DOHH2 (cell line): ENCODE measurements at regions not wholly inside any gene's neighbourhood (a gene's known extent, or its start where the extent isn't known, plus 50 kb on each side); places are given as distances from the start of the nearest gene placed in this dataset.
"Not testable (repeated sequence)": the region's sequence is repeated elsewhere in the genome, so short reads cannot be mapped to it uniquely, and the experiment has no call there.

Experiments
- H3F3A ChIP-seq: fragments of 200-600 bp; sonication (generic), shearing (Covaris generic); 2 replicates; pipeline ENCODE4 v1.6.0; 2016; ENCODE audit warnings: antibody characterized with exemption, mild to moderate bottlenecking; ENCODE audit not compliant: control insufficient read depth, insufficient read depth
- H3K27ac ChIP-seq: fragments of 200-600 bp; sonication (generic); 2 replicates; pipeline ENCODE4 v1.5.1; 2014; ENCODE audit warnings: low read depth, mild to moderate bottlenecking, low read length, moderate library complexity
- H3K27me3 ChIP-seq: fragments of 200-600 bp; sonication (generic); 2 replicates; pipeline ENCODE4 v1.6.1; 2014; ENCODE audit warnings: mild to moderate bottlenecking, low read length, mixed read lengths; ENCODE audit not compliant: control insufficient read depth
- H3K36me3 ChIP-seq: fragments of 200-600 bp; sonication (generic); 2 replicates; pipeline ENCODE4 v1.6.1; 2014; ENCODE audit warnings: mild to moderate bottlenecking, low read length, moderate library complexity, mixed read lengths; ENCODE audit not compliant: control insufficient read depth
- H3K4me1 ChIP-seq: fragments of 200-600 bp; sonication (generic); 2 replicates; pipeline ENCODE4 v1.6.1; 2014; ENCODE audit warnings: mild to moderate bottlenecking, low read length, mixed read lengths; ENCODE audit not compliant: control insufficient read depth
- H3K4me2 ChIP-seq: fragments of 200-600 bp; sonication (generic); 2 replicates; pipeline ENCODE4 v1.6.0; 2014; ENCODE audit warnings: mild to moderate bottlenecking, low read length, moderate library complexity
- H3K4me3 ChIP-seq: fragments of 200-600 bp; sonication (generic); 2 replicates; pipeline ENCODE4 v1.5.1; 2014; ENCODE audit warnings: mild to moderate bottlenecking, low read length, mixed read lengths
- H3K79me2 ChIP-seq: fragments of 200-600 bp; sonication (generic); 2 replicates; pipeline ENCODE4 v1.6.1; 2014; ENCODE audit warnings: mild to moderate bottlenecking, low read length, mixed read lengths; ENCODE audit not compliant: control insufficient read depth
- H3K9me2 ChIP-seq: fragments of 200-600 bp; sonication (generic); replicated peaks from 2 replicates; pipeline ENCODE4 v1.6.1; 2014; ENCODE audit warnings: mild to moderate bottlenecking, low read length, mixed read lengths; ENCODE audit not compliant: control insufficient read depth
- H3K9me3 ChIP-seq: fragments of 200-600 bp; sonication (generic); 2 replicates; pipeline ENCODE4 v1.6.1; 2014; ENCODE audit warnings: antibody characterized with exemption, low read length, mixed read lengths; ENCODE audit not compliant: control insufficient read depth, insufficient read depth
- H4K20me1 ChIP-seq: fragments of 200-600 bp; sonication (generic); 2 replicates; pipeline ENCODE4 v1.6.0; 2014; ENCODE audit warnings: low read depth, mild to moderate bottlenecking, antibody characterized with exemption, low read length, moderate library complexity; ENCODE audit not compliant: control insufficient read depth, insufficient read depth
- EZH2phosphoT487 ChIP-seq: fragments of 200-600 bp; sonication (generic); IDR thresholded peaks from 2 replicates; pipeline ENCODE4 v1.6.1; 2017; ENCODE audit warnings: borderline replicate concordance, mild to moderate bottlenecking, antibody characterized with exemption, low read length, moderate library complexity, mixed read lengths
- TF ChIP-seq, protein P1 (sequence below): fragments of 200-600 bp; sonication (generic); IDR thresholded peaks from one replicate; pipeline ENCODE4 v1.5.1; 2014; ENCODE audit warnings: antibody characterized with exemption, mild to moderate bottlenecking, low read depth, low read length; ENCODE audit not compliant: poor library complexity, severe bottlenecking

DNA sequence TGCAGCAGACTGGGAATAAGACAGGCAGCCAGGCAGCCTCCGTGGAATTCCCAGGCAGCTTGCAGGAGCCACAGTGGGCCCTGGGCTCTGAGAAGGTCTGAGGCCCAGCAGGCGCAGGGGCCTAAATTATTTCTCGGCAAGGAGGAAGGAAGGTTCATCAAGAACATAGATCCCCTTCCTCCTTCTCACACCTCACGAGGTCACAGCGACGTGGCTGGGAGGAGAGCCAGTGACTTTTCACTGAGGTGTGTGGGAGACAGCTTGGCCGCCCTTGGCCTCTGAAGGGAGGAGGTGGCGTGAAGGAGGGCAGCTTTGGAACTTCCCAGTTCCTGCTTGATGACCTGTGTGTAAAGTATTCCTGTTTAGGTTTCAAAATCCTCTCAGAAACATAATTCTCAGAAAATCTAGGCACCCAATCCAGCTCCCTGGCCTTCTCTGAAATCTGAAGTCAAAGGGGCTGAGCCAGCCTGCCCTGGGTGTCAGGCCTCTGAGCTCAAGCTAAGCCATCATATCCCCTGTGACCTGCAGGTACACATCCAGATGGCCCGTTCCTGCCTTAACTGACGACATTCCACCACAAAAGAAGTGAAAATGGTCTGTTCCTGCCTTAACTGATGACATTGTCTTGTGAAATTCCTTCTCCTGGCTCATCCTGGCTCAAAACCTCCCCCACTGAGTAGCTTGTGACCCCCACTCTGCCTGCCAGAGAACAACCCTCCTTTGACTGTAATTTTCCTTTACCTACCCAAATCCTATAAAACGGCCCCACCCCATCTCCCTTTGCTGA, 161.0 kb downstream of the ADRA2C start:
- not testable (repeated sequence) for H3K27me3 ChIP-seq, H3K4me3 ChIP-seq, H3K9me2 ChIP-seq, H3K9me3 ChIP-seq, H4K20me1 ChIP-seq, H3K79me2 ChIP-seq, H3K36me3 ChIP-seq, H3K4me1 ChIP-seq, H3K4me2 ChIP-seq, H3F3A ChIP-seq, H3K27ac ChIP-seq

DNA sequence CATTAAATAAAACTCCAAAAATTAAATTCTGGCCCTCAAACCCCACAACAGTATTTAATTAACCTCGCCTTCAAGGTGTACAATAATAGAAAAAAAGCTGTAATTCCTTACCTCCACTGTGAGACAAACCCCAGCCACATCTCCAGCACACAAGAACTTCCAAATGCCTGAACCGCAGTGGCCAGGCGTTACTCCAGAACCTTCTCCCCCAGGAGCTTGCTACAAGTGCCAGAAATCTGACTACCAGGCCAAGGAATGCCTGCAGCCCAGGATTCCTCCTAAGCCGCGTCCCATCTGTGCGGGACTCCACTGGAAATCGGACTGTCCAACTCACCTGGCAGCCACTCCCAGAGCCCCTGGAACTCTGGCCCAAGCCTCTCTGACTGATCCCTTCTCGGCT, 163.2 kb downstream of the ADRA2C start:
- H3K27ac ChIP-seq, H3K27me3 ChIP-seq, H3K4me1 ChIP-seq, H3F3A ChIP-seq, H3K4me2 ChIP-seq, H3K36me3 ChIP-seq, H3K9me3 ChIP-seq, H3K79me2 ChIP-seq, H3K4me3 ChIP-seq, H3K9me2 ChIP-seq, H4K20me1 ChIP-seq: not testable (repeated sequence)

DNA sequence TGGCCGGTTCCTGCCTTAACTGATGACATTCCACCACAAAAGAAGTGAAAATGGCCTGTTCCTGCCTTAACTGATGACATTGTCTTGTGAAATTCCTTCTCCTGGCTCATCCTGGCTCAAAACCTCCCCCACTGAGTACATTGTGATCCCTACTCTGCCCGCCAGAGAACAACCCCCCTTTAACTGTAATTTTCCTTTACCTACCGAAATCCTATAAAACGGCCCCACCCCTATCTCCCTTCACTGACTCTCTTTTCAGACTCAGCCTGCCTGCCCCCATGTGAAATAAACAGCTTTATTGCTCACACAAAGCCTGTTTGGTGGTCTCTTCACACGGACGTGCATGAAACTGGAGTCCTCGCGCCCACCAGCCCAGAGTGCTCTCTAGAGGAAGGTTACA, 166.5 kb downstream of the ADRA2C start:
- not testable (repeated sequence) for H4K20me1 ChIP-seq, H3K4me2 ChIP-seq, H3K36me3 ChIP-seq, H3K27me3 ChIP-seq, H3K4me1 ChIP-seq, H3F3A ChIP-seq, H3K27ac ChIP-seq, H3K9me3 ChIP-seq, H3K79me2 ChIP-seq, H3K9me2 ChIP-seq, H3K4me3 ChIP-seq

DNA sequence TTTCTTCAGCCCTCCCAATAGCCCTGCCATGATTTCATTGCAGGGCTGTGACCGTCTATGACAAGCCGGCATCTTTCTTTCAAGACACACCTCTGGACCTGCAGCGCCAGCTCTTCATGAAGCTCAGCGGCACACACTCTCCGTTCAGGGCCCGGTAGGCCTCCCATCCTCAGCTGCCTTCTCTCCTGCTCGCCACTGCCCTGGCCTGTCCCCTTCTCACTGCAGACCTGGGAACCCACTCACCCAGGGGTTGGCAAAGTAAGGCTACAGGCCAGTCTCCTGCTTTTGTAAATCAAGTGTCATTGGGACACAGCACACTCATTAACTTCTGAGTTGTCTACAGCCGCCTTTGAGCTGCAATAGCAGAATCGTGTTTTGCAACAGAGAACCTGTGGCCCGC, 169.2 kb downstream of the ADRA2C start:
- not testable (repeated sequence) for H3K4me1 ChIP-seq, H3K9me2 ChIP-seq, H4K20me1 ChIP-seq, H3K9me3 ChIP-seq, H3K79me2 ChIP-seq, H3K36me3 ChIP-seq, H3K27me3 ChIP-seq, H3K4me2 ChIP-seq, H3K4me3 ChIP-seq, H3K27ac ChIP-seq, H3F3A ChIP-seq

DNA sequence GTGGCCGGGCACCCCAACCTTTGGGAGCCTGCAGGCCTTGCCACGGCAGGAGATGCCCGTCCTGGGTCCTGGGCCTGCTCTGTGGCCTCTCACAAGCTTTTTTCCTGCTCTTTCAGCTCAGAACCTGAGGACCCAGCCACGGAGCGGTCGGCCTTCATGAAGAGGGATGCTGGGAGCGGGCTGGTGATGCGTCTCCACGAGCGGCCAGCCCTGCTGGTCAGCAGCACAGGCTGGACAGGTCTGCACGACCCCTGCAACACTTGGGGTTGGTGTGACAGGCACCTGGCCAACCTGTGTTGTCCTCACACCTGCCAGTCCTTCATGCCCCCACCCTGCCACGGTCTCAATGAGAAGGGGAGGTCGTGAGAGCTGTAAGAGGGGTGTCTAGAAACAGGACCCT, 170.0 kb downstream of the ADRA2C start:
- H3K9me3 ChIP-seq: no peaks in the 10 kb centered on the region
- no peak overlapping the region for H3K4me2 ChIP-seq
- no peak for TF ChIP-seq EZH2phosphoT487
- TF ChIP-seq, protein P1, sequence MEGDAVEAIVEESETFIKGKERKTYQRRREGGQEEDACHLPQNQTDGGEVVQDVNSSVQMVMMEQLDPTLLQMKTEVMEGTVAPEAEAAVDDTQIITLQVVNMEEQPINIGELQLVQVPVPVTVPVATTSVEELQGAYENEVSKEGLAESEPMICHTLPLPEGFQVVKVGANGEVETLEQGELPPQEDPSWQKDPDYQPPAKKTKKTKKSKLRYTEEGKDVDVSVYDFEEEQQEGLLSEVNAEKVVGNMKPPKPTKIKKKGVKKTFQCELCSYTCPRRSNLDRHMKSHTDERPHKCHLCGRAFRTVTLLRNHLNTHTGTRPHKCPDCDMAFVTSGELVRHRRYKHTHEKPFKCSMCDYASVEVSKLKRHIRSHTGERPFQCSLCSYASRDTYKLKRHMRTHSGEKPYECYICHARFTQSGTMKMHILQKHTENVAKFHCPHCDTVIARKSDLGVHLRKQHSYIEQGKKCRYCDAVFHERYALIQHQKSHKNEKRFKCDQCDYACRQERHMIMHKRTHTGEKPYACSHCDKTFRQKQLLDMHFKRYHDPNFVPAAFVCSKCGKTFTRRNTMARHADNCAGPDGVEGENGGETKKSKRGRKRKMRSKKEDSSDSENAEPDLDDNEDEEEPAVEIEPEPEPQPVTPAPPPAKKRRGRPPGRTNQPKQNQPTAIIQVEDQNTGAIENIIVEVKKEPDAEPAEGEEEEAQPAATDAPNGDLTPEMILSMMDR: no peak
- peaks cover 3% of the 10 kb centered on the region; the same call in 1 of the 2 replicates for H3K4me1 ChIP-seq
- H4K20me1 ChIP-seq: no peaks in the 10 kb centered on the region
- no peak overlapping the region for H3K4me3 ChIP-seq
- no peaks in the 10 kb centered on the region for H3F3A ChIP-seq
- H3K27me3 ChIP-seq: no peaks in the 10 kb centered on the region
- no peaks in the 10 kb centered on the region for H3K79me2 ChIP-seq
- no peak overlapping the region for H3K27ac ChIP-seq
- no peaks in the 10 kb centered on the region for H3K36me3 ChIP-seq
- H3K9me2 ChIP-seq: no peaks in the 10 kb centered on the region

DNA sequence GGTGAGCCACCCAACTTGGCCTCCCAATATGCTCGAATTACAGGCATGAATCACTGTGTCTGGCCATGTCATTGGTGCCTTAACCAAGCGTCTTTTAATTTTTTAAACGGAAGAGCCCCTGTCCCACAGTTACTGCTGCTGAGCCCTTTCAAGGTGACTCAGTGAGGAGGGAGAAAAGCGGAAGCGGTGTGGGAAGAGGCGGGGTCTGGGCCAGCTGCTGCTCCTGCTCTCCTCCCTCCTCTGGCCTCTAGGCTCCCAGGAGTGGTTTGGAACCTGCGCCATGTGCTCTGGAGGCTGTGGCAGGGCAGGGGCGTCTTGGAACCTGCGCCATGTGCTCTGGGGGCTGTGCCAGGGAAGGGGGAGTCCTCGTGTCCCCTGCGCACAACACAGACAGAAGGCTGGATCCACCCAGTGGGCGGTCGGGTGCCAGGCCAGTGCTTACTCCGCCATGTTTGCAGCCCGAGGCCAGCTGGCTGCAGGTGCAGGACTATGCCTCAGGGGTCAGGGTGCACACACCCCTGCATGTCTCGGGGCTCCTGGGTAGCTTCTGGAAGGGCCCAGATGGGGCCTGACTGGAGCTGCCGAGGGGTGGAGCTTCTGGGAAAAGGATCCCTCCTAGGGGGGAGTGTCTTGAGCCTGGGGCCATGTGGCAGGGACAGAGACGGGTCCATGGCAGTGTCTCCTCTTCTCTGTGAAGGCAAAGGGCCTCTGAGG, 171.8 kb downstream of the ADRA2C start:
- H3K4me1 ChIP-seq: peaks cover 16% of the 10 kb centered on the region
- H3K27ac ChIP-seq: not testable (repeated sequence)

DNA sequence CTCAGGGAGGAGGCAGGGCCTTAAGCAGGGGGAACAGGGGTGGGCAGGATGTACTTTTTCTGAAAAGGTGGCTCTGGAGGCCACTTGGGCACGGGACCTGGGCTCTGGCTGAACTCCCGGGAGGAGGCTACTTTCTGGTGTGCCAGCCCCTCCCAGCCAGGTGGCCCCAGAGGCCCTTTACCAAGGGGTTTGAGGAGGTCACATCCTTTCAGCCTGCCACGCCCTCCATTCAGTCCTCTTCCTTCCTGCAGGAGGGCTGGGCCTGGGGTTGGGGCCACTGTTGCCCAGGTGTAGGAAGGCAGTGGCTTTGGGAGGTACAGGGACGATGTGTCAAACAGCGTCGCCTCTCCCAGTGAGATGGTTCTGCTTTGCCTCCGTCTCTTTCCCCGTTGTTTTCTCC, 172.5 kb downstream of the ADRA2C start:
- not testable (repeated sequence) for H3K79me2 ChIP-seq, H3K9me3 ChIP-seq, H4K20me1 ChIP-seq, H3K27ac ChIP-seq, H3K4me2 ChIP-seq, H3K36me3 ChIP-seq, H3K9me2 ChIP-seq, H3F3A ChIP-seq, H3K27me3 ChIP-seq, H3K4me3 ChIP-seq
- H3K4me1 ChIP-seq: peaks cover 19% of the 10 kb centered on the region

More for the DNA sequence above, 171.8 kb downstream of the ADRA2C start:
- not testable (repeated sequence) for H3K79me2 ChIP-seq, H3K4me2 ChIP-seq, H3K4me3 ChIP-seq, H3F3A ChIP-seq, H3K36me3 ChIP-seq, H4K20me1 ChIP-seq, H3K9me2 ChIP-seq, H3K27me3 ChIP-seq, H3K9me3 ChIP-seq
